HG03060 (cell line): ENCODE measurements at regions not wholly inside any gene's neighbourhood (a gene's known extent, or its start where the extent isn't known, plus 50 kb on each side); places are given as distances from the start of the nearest gene placed in this dataset.

Experiments used
- ATAC-seq: cut with Tn5 transposase; IDR thresholded peaks from one replicate; pipeline ENCODE4 v1.9.1; 2021; ENCODE audit warnings: low read depth, moderate number of reproducible peaks; ENCODE audit not compliant: unreplicated experiment

GRCh38 chr21:35853321-35854239 is 206.7 kb downstream of the SETD4 start:
- no peak for ATAC-seq

DNA sequence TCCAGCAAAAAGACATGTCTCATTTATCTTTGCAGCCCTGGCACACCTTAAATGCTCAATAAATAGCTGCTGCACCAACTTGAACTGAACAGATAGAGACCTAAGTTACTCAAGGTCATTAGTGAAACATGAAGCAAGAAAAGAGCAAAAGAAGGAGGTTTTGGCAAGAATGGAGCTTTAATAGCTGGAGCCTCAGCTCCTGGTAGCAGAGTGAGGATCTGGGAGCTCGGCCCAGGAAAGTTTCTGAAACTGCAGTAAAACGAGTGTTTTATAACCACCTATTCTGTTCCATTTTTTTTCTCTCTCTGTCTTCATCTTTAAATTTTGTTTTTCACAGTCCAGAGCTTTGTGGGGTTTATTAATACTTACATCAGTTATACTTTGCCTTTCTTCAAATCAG is 207.5 kb downstream of the SETD4 start:
- ATAC-seq, result no peak

DNA sequence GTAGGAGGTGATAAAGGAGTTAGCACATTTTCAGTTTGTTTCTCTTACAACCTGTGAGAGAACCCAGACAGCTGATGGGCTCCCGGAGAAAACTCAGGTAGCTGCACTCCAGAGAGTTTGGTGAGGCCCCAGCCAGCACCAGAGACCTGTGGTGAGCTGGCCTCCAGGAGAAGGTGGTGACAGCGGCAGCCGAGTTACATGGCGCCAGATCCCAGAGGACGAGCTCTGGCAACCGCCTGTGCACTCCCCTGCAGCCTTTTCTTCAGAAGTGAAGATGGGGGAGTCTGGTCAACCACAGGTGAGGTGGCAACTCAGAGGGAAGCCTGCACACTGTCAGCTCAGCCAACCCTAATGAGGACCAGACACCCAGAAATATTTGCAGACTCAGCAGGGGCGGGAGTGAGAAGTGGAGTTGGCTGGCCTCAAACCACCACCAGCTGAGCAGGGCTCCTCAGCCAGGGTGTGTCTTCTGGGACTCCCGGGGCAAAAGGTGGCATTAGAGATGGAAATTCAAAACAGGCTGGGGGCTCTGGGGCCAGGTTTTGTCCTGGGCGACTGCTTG is 209.7 kb downstream of the SETD4 start:
- ATAC-seq, result no peak

GRCh38 chr21:35850029-35850428 is 210.3 kb downstream of the SETD4 start:
- no peak for ATAC-seq

GRCh38 chr21:35849144-35849543 is 211.2 kb downstream of the SETD4 start:
- no peak for ATAC-seq

DNA sequence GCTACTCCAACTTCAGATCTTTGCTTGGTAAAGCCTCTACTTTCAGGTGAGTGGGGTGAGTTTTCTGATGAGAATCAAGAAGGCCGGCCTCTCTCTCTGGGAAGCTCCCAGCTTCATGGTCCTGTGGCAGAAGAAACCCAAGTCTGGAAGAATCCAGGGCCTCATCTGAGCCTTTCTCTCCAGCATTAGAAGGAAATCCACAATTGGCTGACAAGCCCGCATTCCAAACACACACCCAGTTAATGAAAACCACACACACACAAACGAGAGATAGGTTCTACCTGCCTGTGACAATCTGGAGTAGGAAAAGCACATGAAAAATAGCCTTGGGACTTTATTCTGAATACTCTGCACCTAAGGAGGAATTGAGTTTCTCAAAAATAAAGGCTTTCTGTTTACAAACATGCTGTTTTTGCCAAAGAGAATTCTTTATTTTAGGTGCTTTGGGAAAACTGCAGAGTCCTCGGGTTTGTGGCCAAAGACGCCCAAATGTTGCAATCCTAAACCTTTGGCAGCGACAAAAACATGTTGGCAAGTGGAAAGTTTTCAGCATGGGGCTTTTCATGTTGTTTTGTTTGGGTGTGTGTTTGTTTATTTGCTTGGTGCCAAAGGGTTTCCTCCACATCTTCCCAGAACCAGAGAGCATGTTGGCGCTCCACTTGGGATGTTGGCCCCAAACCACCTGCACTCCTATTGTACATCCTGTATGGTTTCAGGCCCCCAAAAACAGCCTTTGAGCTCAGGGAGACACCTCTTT is 216.2 kb downstream of the SETD4 start:
- ATAC-seq, result no peak

- ATAC-seq, result no peak
Observed at GRCh38 chr21:35840949-35841348, 219.4 kb downstream of the SETD4 start.

DNA sequence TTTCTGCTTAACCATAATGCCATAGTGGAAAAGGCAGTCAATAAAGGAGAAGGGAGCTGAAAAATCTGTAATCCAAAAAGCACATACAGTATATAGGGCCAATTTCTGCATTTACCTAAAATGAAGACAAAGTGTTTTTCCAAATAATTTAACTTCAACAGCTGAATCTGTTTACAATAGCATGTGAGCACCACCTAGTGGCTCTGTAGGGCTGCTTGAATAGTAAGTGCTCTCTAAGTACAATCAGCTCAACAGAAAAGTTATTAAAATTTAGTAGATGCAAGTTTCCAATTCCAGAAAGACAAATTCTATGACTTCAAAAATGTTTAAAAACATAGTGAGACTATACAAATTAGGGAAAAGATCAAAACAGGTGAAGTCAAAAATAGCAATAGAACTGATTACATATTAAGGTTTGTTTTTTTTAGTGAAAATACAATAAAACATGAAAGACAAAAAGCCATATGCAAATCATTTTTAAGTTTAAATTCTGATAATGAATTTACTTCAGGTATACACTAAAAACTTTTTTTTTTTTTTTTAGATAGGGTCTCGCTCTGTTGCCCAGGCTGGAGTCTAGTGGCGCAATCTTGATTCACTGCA is 220.0 kb downstream of the SETD4 start:
- ATAC-seq, result no peak

- no peak for ATAC-seq
Observed at GRCh38 chr21:35838987-35839763, 221.2 kb downstream of the SETD4 start.

- no peak for ATAC-seq
Observed at GRCh38 chr21:35838350-35838749, 222.0 kb downstream of the SETD4 start.

GRCh38 chr21:35833991-35834390 is 226.3 kb downstream of the SETD4 start:
- ATAC-seq, result no peak

GRCh38 chr21:35833388-35833787 is 226.9 kb downstream of the SETD4 start:
- no peak for ATAC-seq

GRCh38 chr21:35831230-35831629 is 229.1 kb downstream of the SETD4 start:
- ATAC-seq, result no peak

- no peak for ATAC-seq
Observed at GRCh38 chr21:35829067-35829466, 231.3 kb downstream of the SETD4 start.

DNA sequence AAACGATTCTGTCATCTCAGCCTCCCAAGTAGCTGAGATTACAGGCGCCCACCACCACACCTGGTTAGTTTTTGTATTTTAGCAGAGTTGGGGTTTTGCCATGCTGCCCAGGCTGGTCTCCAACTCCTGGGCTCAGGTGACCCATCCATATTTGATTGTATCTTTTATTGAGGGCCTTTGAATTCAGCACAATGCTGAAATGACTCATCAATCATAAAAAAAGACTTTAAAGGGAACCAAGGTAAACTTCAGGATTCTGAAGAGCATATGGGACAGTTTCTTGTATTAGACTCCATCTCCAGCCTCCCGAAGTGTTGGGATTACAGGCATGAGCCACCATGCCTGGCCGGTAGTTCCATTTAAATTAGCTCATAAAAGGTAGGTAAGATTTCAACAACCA is 232.2 kb downstream of the SETD4 start:
- ATAC-seq, result no peak

GRCh38 chr21:35827004-35827403 is 233.3 kb downstream of the SETD4 start:
- no peak for ATAC-seq

DNA sequence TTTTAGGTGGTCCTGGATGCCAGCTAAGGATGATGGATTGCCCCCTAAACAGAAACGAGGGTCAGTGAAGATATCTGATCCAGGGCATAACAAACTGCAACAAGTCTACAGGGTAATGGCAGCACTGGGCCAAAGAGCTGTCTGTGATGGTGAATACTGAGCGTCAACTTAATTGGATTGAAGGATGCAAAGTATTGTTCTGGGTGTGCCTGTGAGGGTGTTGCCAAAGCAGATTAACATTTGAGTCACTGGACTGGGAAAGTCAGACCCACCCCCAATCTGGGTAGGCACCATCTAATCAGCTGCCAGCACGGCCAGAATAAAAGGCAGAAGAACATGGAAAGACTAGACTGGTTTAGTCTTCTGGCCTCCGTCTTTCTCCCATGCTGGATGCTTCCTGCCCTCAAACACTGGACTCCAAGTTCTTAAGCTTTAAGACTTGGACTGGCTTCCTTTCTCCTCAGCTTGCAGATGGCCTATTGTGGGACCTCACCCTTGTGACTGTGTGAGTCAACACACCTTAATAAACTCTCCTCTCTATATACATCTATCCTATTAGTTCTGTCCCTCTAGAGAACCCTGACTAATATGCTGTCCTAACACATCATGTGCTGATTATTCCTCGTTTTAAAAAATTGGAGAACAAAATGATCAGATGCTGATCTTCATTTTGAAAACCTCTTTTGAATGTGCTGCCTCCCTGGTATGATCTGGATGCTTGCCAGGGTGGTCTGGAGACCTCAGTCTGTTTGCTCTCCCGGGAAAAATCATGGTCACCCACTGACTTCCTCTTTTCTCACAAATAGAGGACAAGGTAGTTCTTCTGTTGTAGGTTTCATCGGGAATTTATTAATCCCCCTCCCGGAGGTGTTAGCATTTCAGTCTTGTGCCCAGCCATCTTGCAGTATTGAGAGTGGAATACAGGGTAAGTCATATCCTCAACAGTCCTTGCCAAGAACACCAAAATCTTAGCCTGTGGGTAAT is 234.7 kb downstream of the SETD4 start:
- no peak for ATAC-seq

- ATAC-seq, result no peak
Observed at GRCh38 chr21:35824136-35824535, 236.2 kb downstream of the SETD4 start.

DNA sequence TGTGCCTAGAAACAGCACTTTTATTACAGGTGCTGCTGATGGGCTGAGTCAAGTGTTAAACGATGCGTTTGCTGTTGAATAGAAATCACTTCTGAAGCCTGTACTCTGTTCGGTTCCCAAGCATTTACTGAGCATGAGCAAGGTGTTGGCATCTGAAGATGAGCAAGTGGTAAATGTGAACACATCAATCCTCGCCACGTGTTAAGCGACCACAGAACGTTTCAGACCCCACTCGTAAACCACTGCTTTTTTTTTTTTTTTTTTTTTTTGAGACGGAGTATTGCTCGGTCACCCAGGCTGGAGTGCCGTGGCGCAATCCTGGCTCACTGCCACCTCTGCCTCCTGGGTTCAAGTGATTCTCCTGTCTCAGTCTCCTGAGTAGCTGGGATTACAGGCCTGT is 241.2 kb downstream of the SETD4 start:
- ATAC-seq, result no peak
